Heart right ventricle (tissue), 16 donors: ENCODE measurements at regions not wholly inside any gene's neighbourhood (a gene's known extent, or its start where the extent isn't known, plus 50 kb on each side); places are given as distances from the start of the nearest gene placed in this dataset.

ENCODE experiments used
- ATAC-seq, 8 donors: fragments of 200-7000 bp; cut with Tn5 transposase; one replicate each; pipeline ENCODE4 v1.9.1; 2020; ENCODE audit warnings: mild to moderate bottlenecking in 8 of 8, moderate library complexity in 8 of 8, moderate number of reproducible peaks in 1 of 8
- DNase-seq, 2 donors: peaks; one replicate each; pipeline ENCODE4 v3.0.0-alpha.2; 2020
- H3K27ac ChIP-seq, 10 donors: fragments of 200-600 bp; sonication (generic) in 2 of 10; one replicate each; pipeline versions ENCODE4 v1.5.0 to v1.8.0; 2020 to 2022; ENCODE audit warnings: mild to moderate bottlenecking in 3 of 10
- H3K27me3 ChIP-seq, 7 donors: fragments of 200-600 bp; one replicate each; pipeline ENCODE4 v1.8.0; 2021 to 2022; ENCODE audit warnings: mild to moderate bottlenecking in 2 of 7
- H3K36me3 ChIP-seq, 9 donors: fragments of 200-600 bp; sonication (generic) in 1 of 9; one replicate each; pipeline versions ENCODE4 v1.5.0 to v1.8.0; 2020 to 2022; ENCODE audit warnings: mild to moderate bottlenecking in 2 of 9
- H3K4me1 ChIP-seq, 9 donors: fragments of 200-600 bp; sonication (generic) in 1 of 9; one replicate each; pipeline versions ENCODE4 v1.5.0 to v1.8.0; 2020 to 2022; ENCODE audit warnings: mild to moderate bottlenecking in 4 of 9
- H3K4me3 ChIP-seq, 10 donors: fragments of 200-600 bp; sonication (generic) in 2 of 10; one replicate each; pipeline versions ENCODE4 v1.5.0 to v1.8.0; 2020 to 2022; ENCODE audit warnings: mild to moderate bottlenecking in 7 of 10, moderate library complexity in 2 of 10
- H3K9me3 ChIP-seq, 11 donors: fragments of 200-600 bp in 10 of 11; sonication (generic) in 2 of 11; one replicate each; pipeline versions ENCODE4 v1.5.0 to v1.8.0; 2013 to 2022; ENCODE audit warnings: mild to moderate bottlenecking in 2 of 11, control low read depth in 1 of 11, moderate library complexity in 1 of 11
- CTCF ChIP-seq, 9 donors: fragments of 200-600 bp; sonication (generic) in 2 of 9; IDR thresholded peaks; one replicate each; pipeline versions ENCODE4 v1.5.0 to v1.8.0; 2021 to 2022; ENCODE audit warnings: antibody characterized with exemption in 9 of 9, mild to moderate bottlenecking in 5 of 9, moderate library complexity in 1 of 9
- WGBS, 2 donors: extraction: QIAGEN DNeasy Blood & Tissue Kit; methylation state at CpG; one replicate each; pipeline ENCODE4 v1.1.7; 2013; ENCODE audit warnings: inconsistent platforms in 1 of 2; 5-methylcytosine and 5-hydroxymethylcytosine counted together
- intact Hi-C, 10 donors: fragments of 100-400 bp; cut with DNase I; formaldehyde crosslinking; loops; one replicate each; pipeline versions ENCODE4 v1.11.1 to v1.14.2; 2022
- donor health status: Arrhythmogenic right ventricular cardiomyopathy.
- donor health status: ischemic (EF 13 %, LVEDD 7.1; RV severe dilation, severe dysfunction).
- donor health status: healthy with polysubstance abuse.
- donor health status: DM: no; HTN: yes; CAD: no.
- donor health status: DM: no; HTN: no; CAD: no.
- donor health status: ischemic (EF 25% LVEDD 6.9; RV normal size, moderate dysfunction).
- donor health status: ischemic (EF 25% LVEDD 5.7; RV mildly dilated, moderate dysfunction).
- donor health status: healthy.
- donor health status: DM: yes; HTN: yes; CAD: no.
- donor health status: Ischemic cardiomyopathy.
- donor health status: ischemic (EF 35%, LVEDD 5.7; RV mildly dilated, moderate dysfunction).
- donor health status: nonischemic (EF 11% LVEDD 7.7; RV severe dilation, severe dysfunction).
- donor health status: DM: yes; HTN: yes; CAD: no.
- donor health status: PGD.
- donor health status: ischemic (EF 29% LVEDD 5.4; RV normal size, mild dysfunction).
- donor health status: nonischemic (EF 23%, LVEDD 6.1; RV moderate dilation, normal function).

GRCh38 chr5:175351126-175351525 is 92.9 kb downstream of the DRD1 start:
- Histone ChIP-seq H3K4me3 (no peak overlapping the region), H3K4me1 (no peaks in the 10 kb centered on the region), H3K36me3 (no peaks in the 10 kb centered on the region), H3K9me3 (no peaks in the 10 kb centered on the region), H3K27me3 (peaks cover 0 to 49% (median 5%) of the 10 kb centered on the region in 7 donors), H3K27ac (no peak overlapping the region)
- 41 to 62% methylated on average over 7 of the region's 7 CpGs for WGBS, 2 donors
- intact Hi-C loops = no loop called here
- no peak for TF ChIP-seq CTCF (IDR thresholded peaks at IDR 0.05)
- DNase-seq (no peak), ATAC-seq (peak in 1 of 8 donors; percentile 91)

GRCh38 chr5:175347931-175348330 is 96.1 kb downstream of the DRD1 start:
- Histone ChIP-seq H3K27me3 (peaks cover 0 to 28% (median 2%) of the 10 kb centered on the region in 7 donors), H3K9me3 (peaks cover 0 to 11% (median 0%) of the 10 kb centered on the region in 11 donors), H3K4me3 (no peak overlapping the region), H3K36me3 (no peaks in the 10 kb centered on the region), H3K27ac (no peak overlapping the region), H3K4me1 (peaks cover 0 to 3% (median 0%) of the 10 kb centered on the region in 9 donors)
- intact Hi-C loops = no loop called here
- WGBS, 2 donors = 8 to 9% methylated on average over 1 of the region's 1 CpG
- ATAC-seq (no peak), DNase-seq (no peak)
- TF ChIP-seq CTCF (IDR thresholded peaks at IDR 0.05) = no peak

GRCh38 chr5:175347027-175347426 is 97.0 kb downstream of the DRD1 start:
- ATAC-seq = no peak
- Histone ChIP-seq H3K36me3 (no peaks in the 10 kb centered on the region), H3K4me1 (peaks cover 0 to 3% (median 0%) of the 10 kb centered on the region in 9 donors), H3K27me3 (peaks cover 0 to 25% (median 0%) of the 10 kb centered on the region in 7 donors), H3K27ac (no peak overlapping the region), H3K9me3 (peaks cover 0 to 16% (median 0%) of the 10 kb centered on the region in 11 donors), H3K4me3 (no peak overlapping the region)
- WGBS, 2 donors = 30 to 41% methylated on average over 5 of the region's 5 CpGs
- no peak for TF ChIP-seq CTCF (IDR thresholded peaks at IDR 0.05)
- no peak for DNase-seq
- intact Hi-C loops = no loop called here

GRCh38 chr5:175344331-175345195 is 99.4 kb downstream of the DRD1 start:
- Histone ChIP-seq H3K4me1 (peaks cover 0 to 3% (median 0%) of the 10 kb centered on the region in 9 donors), H3K27me3 (peaks cover 0 to 16% (median 0%) of the 10 kb centered on the region in 7 donors), H3K36me3 (no peaks in the 10 kb centered on the region), H3K4me3 (no peak overlapping the region), H3K27ac (no peak overlapping the region), H3K9me3 (peaks cover 0 to 16% (median 0%) of the 10 kb centered on the region in 11 donors)
- no peak for TF ChIP-seq CTCF (IDR thresholded peaks at IDR 0.05)
- DNase-seq (no peak), ATAC-seq (no peak)
- intact Hi-C loops = no loop called here
- WGBS, 2 donors = 42 to 50% methylated on average over 4 of the region's 4 CpGs
